Heart left ventricle (tissue), 16 donors: ENCODE measurements at regions not wholly inside any gene's neighbourhood (a gene's known extent, or its start where the extent isn't known, plus 50 kb on each side); places are given as distances from the start of the nearest gene placed in this dataset.
A peak's percentile ranks its signal among the peaks of the same experiment; 100 is the strongest.
"Not testable (repeated sequence)": the region's sequence is repeated elsewhere in the genome, so short reads cannot be mapped to it uniquely, and the experiment has no call there.

Experiments used
- ATAC-seq, 4 donors: fragments of 200-7000 bp; cut with Tn5 transposase; one replicate each; pipeline ENCODE4 v1.9.1; 2020 to 2022; ENCODE audit warnings: moderate library complexity in 4 of 4, mild to moderate bottlenecking in 3 of 4, moderate number of reproducible peaks in 1 of 4
- DNase-seq, 5 donors: peaks; one replicate each; pipeline ENCODE4 v3.0.0-alpha.2; 2020
- H3K27ac ChIP-seq, 12 donors: fragments of 200-600 bp; sonication (generic) in 4 of 12; one replicate each; pipeline versions ENCODE4 v1.5.0 to v1.8.0; 2016 to 2022; ENCODE audit warnings: mild to moderate bottlenecking in 2 of 12
- H3K27me3 ChIP-seq, 9 donors: fragments of 200-600 bp; sonication (generic) in 2 of 9; one replicate each; pipeline versions ENCODE4 v1.5.1 to v1.8.0; 2016 to 2022; ENCODE audit warnings: mild to moderate bottlenecking in 3 of 9
- H3K36me3 ChIP-seq, 9 donors: fragments of 200-600 bp; sonication (generic) in 2 of 9; one replicate each; pipeline versions ENCODE4 v1.5.0 to v1.8.0; 2018 to 2022; ENCODE audit warnings: mild to moderate bottlenecking in 2 of 9
- H3K4me1 ChIP-seq, 12 donors: fragments of 200-600 bp; sonication (generic) in 4 of 12; one replicate each; pipeline versions ENCODE4 v1.5.0 to v1.8.0; 2016 to 2022; ENCODE audit warnings: mild to moderate bottlenecking in 3 of 12
- H3K4me3 ChIP-seq, 12 donors: fragments of 200-600 bp; sonication (generic) in 4 of 12; one replicate each; pipeline versions ENCODE4 v1.5.0 to v1.8.0; 2017 to 2022; ENCODE audit warnings: mild to moderate bottlenecking in 9 of 12, moderate library complexity in 4 of 12
- H3K9me3 ChIP-seq, 12 donors: fragments of 200-600 bp; sonication (generic) in 4 of 12; one replicate each; pipeline versions ENCODE4 v1.5.0 to v1.8.0; 2016 to 2022; ENCODE audit warnings: mild to moderate bottlenecking in 1 of 12
- POLR2A ChIP-seq, 2 donors: fragments of 450-650 bp; IDR thresholded peaks; one replicate each; pipeline ENCODE4 v1.6.1; 2017; ENCODE audit warnings: antibody characterized with exemption in 2 of 2, mild to moderate bottlenecking in 2 of 2, moderate library complexity in 2 of 2
- WGBS, 4 donors: extraction: QIAGEN DNeasy Blood & Tissue Kit in 2 of 4; methylation state at CpG; one replicate each; pipeline versions ENCODE4 v1.1.5 to v1.1.7; 2013 to 2018; 5-methylcytosine and 5-hydroxymethylcytosine counted together
- intact Hi-C, 10 donors: fragments of 100-400 bp; cut with DNase I; formaldehyde crosslinking; loops; one replicate each; pipeline versions ENCODE4 v1.11.1 to v1.14.2; 2022
- TF ChIP-seq, protein P1 (sequence below), 12 donors: fragments of 200-600 bp; sonication (generic) in 4 of 12; IDR thresholded peaks; one replicate each; pipeline versions ENCODE4 v1.5.0 to v1.8.0; 2018 to 2022; ENCODE audit warnings: antibody characterized with exemption in 12 of 12, mild to moderate bottlenecking in 5 of 12
- donor health status: ischemic (EF 13 %, LVEDD 7.1; RV severe dilation, severe dysfunction).
- donor health status: healthy with polysubstance abuse.
- donor health status: DM: no; HTN: yes; CAD: no.
- donor health status: DM: no; HTN: no; CAD: no.
- donor health status: ischemic (EF 25% LVEDD 6.9; RV normal size, moderate dysfunction).
- donor health status: ischemic (EF 25% LVEDD 5.7; RV mildly dilated, moderate dysfunction).
- donor health status: healthy.
- donor health status: DM: yes; HTN: yes; CAD: no.
- donor health status: ischemic (EF 35%, LVEDD 5.7; RV mildly dilated, moderate dysfunction).
- donor health status: nonischemic (EF 11% LVEDD 7.7; RV severe dilation, severe dysfunction).
- donor health status: DM: yes; HTN: yes; CAD: no.
- donor health status: PGD.
- donor health status: ischemic (EF 29% LVEDD 5.4; RV normal size, mild dysfunction).
- donor health status: nonischemic (EF 23%, LVEDD 6.1; RV moderate dilation, normal function).

DNA sequence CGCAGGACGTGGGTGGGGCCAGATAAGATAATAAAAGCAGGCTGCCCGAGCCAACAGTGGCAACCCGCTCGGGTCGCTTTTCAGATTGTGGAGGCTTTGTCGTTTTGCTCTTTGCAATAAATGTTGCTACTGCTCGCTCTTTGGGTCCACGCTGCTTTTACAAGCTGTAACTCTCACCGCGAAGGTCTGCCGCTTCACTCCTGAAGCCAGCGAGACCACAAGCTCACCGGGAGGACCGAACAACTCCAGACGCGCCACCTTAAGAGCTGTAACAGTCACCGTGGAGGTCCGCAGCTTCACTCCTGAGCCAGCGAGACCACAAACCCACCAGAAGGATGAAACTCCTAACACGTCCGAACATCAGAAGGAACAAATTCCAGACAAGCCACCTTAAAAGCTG lies 286.6 kb upstream of the MAGI2 start:
- Histone ChIP-seq H3K36me3 (no peaks in the 10 kb centered on the region), H3K27ac (no peak overlapping the region), H3K9me3 (peaks cover 0 to 3% (median 0%) of the 10 kb centered on the region in 12 donors), H3K27me3 (no peaks in the 10 kb centered on the region), H3K4me1 (no peaks in the 10 kb centered on the region), H3K4me3 (no peak overlapping the region)
- TF ChIP-seq POLR2A (IDR thresholded peaks at IDR 0.05) = no peak
- no peak for ATAC-seq
- peak in 1 of 5 donors; percentile 39 for DNase-seq
- WGBS, 4 donors = 93 to 94% (median 93%) methylated on average over 21 to 22 of the region's 22 CpGs
- intact Hi-C loops = loop anchor here in 4 of 10 donors (5.0 to 10.0 kb wide), 2 partner anchors 435 to 443 kb away; no protein-coding TSS in a partner anchor

DNA sequence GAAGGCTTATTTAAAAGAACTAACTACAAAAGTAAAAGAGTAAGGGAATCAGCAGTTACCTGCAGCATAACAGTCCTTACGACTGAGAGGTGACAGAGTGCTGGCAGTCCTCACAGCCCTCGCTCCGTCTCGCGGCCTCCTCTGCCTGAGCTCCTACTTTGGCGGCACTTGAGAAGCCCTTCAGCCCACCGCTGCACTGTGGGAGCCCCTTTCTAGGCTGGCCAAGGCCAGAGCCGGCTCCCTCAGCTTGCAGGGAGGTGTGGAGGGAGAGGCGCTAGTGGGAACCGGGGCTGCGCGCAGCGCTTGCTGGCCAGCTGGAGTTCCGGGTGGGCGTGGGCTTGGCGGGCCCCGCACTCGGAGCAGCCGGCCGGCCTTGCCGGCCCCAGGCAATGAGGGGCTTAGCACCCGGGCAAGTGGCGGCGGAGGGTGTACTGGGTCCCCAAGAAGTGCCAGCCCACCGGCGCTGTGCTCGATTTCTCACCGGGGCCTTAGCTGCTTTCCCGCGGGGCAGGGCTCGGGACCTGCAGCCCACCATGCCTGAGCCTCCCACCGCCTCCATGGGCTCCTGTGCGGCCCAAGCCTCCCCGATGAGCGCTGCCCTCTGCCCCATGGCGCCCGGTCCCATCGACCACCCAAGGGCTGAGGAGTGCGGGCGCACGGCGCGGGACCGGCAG lies 285.7 kb upstream of the MAGI2 start:
- peak in 1 of 5 donors; percentile 43 for DNase-seq
- not testable (repeated sequence) for H3K9me3 ChIP-seq, H3K4me3 ChIP-seq, H3K4me1 ChIP-seq, H3K27me3 ChIP-seq, ATAC-seq, H3K36me3 ChIP-seq, H3K27ac ChIP-seq
- intact Hi-C loops = loop anchor here in 1 of 10 donors (10.0 kb wide), 1 partner anchor 444 kb away; no protein-coding TSS in a partner anchor
- WGBS, 4 donors = 95 to 97% (median 96%) methylated on average over 26 to 44 of the region's 44 CpGs

DNA sequence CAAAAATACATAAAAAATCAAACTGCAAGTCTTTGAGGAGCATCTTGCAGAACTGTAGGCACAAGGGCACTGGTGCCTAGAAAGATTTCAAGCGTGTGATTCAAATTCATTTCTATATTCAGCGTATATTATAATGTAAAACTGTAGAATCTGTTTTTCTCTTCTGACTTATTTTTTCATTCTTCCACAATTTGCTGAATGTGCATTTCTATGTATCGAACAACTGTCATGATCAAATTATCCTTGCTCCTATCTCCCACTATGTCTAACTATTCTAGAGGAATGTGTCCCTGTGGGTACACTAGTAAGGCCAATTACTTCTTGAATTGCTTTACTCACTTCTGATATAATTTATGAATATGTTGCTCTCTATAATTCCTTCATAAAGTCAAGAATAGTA lies 283.0 kb upstream of the MAGI2 start:
- H3K4me1 ChIP-seq = no peaks in the 10 kb centered on the region
- H3K27me3 ChIP-seq = no peaks in the 10 kb centered on the region
- peaks cover 0 to 38% (median 19%) of the 10 kb centered on the region in 12 donors for H3K9me3 ChIP-seq
- TF ChIP-seq POLR2A (IDR thresholded peaks at IDR 0.05) = no peak
- TF ChIP-seq, protein P1, sequence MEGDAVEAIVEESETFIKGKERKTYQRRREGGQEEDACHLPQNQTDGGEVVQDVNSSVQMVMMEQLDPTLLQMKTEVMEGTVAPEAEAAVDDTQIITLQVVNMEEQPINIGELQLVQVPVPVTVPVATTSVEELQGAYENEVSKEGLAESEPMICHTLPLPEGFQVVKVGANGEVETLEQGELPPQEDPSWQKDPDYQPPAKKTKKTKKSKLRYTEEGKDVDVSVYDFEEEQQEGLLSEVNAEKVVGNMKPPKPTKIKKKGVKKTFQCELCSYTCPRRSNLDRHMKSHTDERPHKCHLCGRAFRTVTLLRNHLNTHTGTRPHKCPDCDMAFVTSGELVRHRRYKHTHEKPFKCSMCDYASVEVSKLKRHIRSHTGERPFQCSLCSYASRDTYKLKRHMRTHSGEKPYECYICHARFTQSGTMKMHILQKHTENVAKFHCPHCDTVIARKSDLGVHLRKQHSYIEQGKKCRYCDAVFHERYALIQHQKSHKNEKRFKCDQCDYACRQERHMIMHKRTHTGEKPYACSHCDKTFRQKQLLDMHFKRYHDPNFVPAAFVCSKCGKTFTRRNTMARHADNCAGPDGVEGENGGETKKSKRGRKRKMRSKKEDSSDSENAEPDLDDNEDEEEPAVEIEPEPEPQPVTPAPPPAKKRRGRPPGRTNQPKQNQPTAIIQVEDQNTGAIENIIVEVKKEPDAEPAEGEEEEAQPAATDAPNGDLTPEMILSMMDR (IDR thresholded peaks at IDR 0.05) = no peak
- H3K36me3 ChIP-seq = no peaks in the 10 kb centered on the region
- DNase-seq (no peak), ATAC-seq (no peak)
- intact Hi-C loops = loop anchor here in 1 of 10 donors (10.0 kb wide), 1 partner anchor 442 kb away; no protein-coding TSS in a partner anchor
- H3K4me3 ChIP-seq = no peak overlapping the region
- 59 to 95% (median 89%) methylated on average over 3 of the region's 3 CpGs for WGBS, 4 donors
- H3K27ac ChIP-seq = no peak overlapping the region

DNA sequence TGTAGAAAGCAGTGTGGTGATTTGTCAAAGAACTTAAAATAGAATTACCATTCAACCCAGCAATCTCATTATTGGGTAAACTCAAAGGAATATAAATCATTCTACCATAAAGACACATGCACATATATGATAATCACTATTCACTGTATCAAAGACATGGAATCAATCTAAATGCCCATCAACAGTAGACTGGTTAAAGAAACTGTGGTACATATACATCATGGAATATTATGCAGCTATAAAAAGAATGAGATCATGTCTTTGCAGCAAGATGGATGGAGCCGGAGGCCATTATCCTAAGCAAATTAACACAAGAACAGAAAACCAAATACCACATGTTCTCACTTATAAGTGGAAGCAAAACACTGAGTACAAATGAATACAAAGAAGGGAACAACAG lies 281.5 kb upstream of the MAGI2 start:
- ATAC-seq = no peak
- 97 to 100% (median 99%) methylated on average over 1 of the region's 1 CpG for WGBS, 4 donors

DNA sequence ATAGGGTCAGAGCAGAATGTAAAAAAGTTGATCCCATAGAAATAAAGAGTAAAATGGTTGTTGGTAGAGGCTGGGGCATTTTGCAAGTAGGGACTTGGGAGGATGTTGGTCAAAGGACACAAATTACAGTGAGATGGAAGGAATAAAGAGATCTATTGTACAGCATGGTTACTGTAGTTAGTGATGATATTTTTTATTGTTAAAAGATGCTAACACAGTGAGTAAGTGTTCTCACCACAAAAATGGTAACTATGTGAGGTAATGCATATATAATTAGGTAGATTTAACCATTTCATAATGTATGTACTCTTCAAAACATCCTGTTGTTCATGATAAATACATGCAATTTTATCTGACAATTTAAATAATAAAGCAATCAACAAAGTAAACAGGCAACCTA lies 280.7 kb upstream of the MAGI2 start:
- intact Hi-C loops = loop anchor here in 1 of 10 donors (10.0 kb wide), 1 partner anchor 439 kb away; no protein-coding TSS in a partner anchor
- H3K27ac ChIP-seq = no peak overlapping the region
- DNase-seq = no peak
- H3K4me3 ChIP-seq = no peak overlapping the region
- no peaks in the 10 kb centered on the region for H3K4me1 ChIP-seq
- ATAC-seq = no peak
- no peaks in the 10 kb centered on the region for H3K36me3 ChIP-seq
- TF ChIP-seq POLR2A (IDR thresholded peaks at IDR 0.05) = no peak
- TF ChIP-seq, protein P1 (IDR thresholded peaks at IDR 0.05) = no peak
- no peaks in the 10 kb centered on the region for H3K27me3 ChIP-seq
- H3K9me3 ChIP-seq = peaks cover 0 to 46% (median 19%) of the 10 kb centered on the region in 12 donors

More for the DNA sequence above, 281.5 kb upstream of the MAGI2 start:
- Histone ChIP-seq H3K27ac (no peak overlapping the region), H3K4me3 (no peak overlapping the region), H3K4me1 (no peaks in the 10 kb centered on the region), H3K9me3 (peaks cover 0 to 46% (median 19%) of the 10 kb centered on the region in 12 donors), H3K27me3 (no peaks in the 10 kb centered on the region), H3K36me3 (no peaks in the 10 kb centered on the region)
- DNase-seq = no peak
- intact Hi-C loops = loop anchor here in 1 of 10 donors (10.0 kb wide), 1 partner anchor 440 kb away; no protein-coding TSS in a partner anchor
- TF ChIP-seq, protein P1 (IDR thresholded peaks at IDR 0.05) = no peak
- TF ChIP-seq POLR2A (IDR thresholded peaks at IDR 0.05) = no peak
